GM12878 (cell line): ENCODE measurements at regions not wholly inside any gene's neighbourhood (a gene's known extent, or its start where the extent isn't known, plus 50 kb on each side); places are given as distances from the start of the nearest gene placed in this dataset.

ENCODE experiments used
- ATAC-seq: fragments of 200-7000 bp; cut with Tn5 transposase; 3 replicates; pipeline ENCODE4 v1.9.1; 2020; ENCODE audit warnings: mild to moderate bottlenecking, moderate library complexity
- BruUV-seq: library from RNA; stranded (reverse); fragments of 400-500 nt; replicated peaks from 2 replicates; lab custom pipeline; 2021; lab: Mats Ljungman, UMichigan
- CTCF ChIA-PET: fragments of 300-600 bp; sonication (Branson Sonifier 250); formaldehyde crosslinking; extraction: SDS; loops from one replicate; lab custom pipeline; 2021; ENCODE audit warnings: inconsistent platforms; lab: Yijun Ruan, JAX
- POLR2A ChIA-PET: fragments of 350-600 bp; formaldehyde crosslinking; extraction: SDS; loops from one replicate; lab custom pipeline; 2021; ENCODE audit warnings: inconsistent platforms; lab: Charles Lee
- RAD21 ChIA-PET: fragments of 300-600 bp; sonication (Branson Sonifier 250); formaldehyde crosslinking; loops from one replicate; lab custom pipeline; 2023; ENCODE audit warnings: antibody characterized with exemption; ENCODE audit not compliant: unreplicated experiment; lab: Charles Lee
- SMC1A ChIA-PET: fragments of 300-600 bp; sonication (Branson Sonifier 250); formaldehyde crosslinking; loops from one replicate; lab custom pipeline; 2023; ENCODE audit not compliant: unreplicated experiment, uncharacterized antibody; lab: Charles Lee
- DNase-seq: peaks from one replicate; pipeline ENCODE4 v3.0.0-alpha.2; 2011; ENCODE audit warnings: low read depth, low spot score
- FAIRE-seq: peaks from 3 replicates; lab custom pipeline; 2011; peaks lifted over from hg19 to GRCh38; lab: Jason Lieb, UNC
- H2AFZ ChIP-seq: 2 replicates; pipeline ENCODE4 v1.6.0; 2011; ENCODE audit warnings: low read depth, low read length, control low read depth; ENCODE audit not compliant: control insufficient read depth
- H3K27ac ChIP-seq: 2 replicates; pipeline ENCODE4 v1.5.1; 2011; ENCODE audit warnings: control low read depth; ENCODE audit not compliant: control insufficient read depth, insufficient read depth
- H3K27me3 ChIP-seq, 2 experiments: replicated peaks in 1 of 2; 2 replicates each; pipeline versions ENCODE4 v1.6.0 to v1.6.1; 2011; ENCODE audit warnings: low read length in 1 of 2; ENCODE audit not compliant: control insufficient read depth in 2 of 2, insufficient read depth in 2 of 2
- H3K36me3 ChIP-seq, 2 experiments: 2 replicates each; pipeline ENCODE4 v1.5.1; 2011; ENCODE audit warnings: low read length in 1 of 2; ENCODE audit not compliant: control insufficient read depth in 2 of 2, insufficient read depth in 2 of 2
- H3K4me1 ChIP-seq: 2 replicates; pipeline ENCODE4 v1.6.1; 2011; ENCODE audit warnings: mild to moderate bottlenecking, low read length, moderate library complexity, mixed read lengths; ENCODE audit not compliant: control insufficient read depth, insufficient read depth
- H3K4me2 ChIP-seq: 2 replicates; pipeline ENCODE4 v1.6.0; 2011; ENCODE audit warnings: control low read depth; ENCODE audit not compliant: control insufficient read depth, insufficient read depth
- H3K4me3 ChIP-seq: fragments of 200-600 bp; sonication (generic); 2 replicates; pipeline ENCODE4 v1.5.1; 2016
- H3K79me2 ChIP-seq: 2 replicates; pipeline ENCODE4 v1.6.0; 2011; ENCODE audit warnings: low read length; ENCODE audit not compliant: control insufficient read depth, insufficient read depth
- H3K9ac ChIP-seq: 2 replicates; pipeline ENCODE4 v1.8.0; 2011; ENCODE audit warnings: low read length, control low read depth, mixed read lengths; ENCODE audit not compliant: control insufficient read depth, insufficient read depth
- H3K9me3 ChIP-seq: replicated peaks from 3 replicates; pipeline ENCODE4 v1.5.1; 2011; ENCODE audit warnings: mild to moderate bottlenecking, low read length; ENCODE audit not compliant: control insufficient read depth, insufficient read depth
- H4K20me1 ChIP-seq: 2 replicates; pipeline ENCODE4 v1.6.0; 2011; ENCODE audit not compliant: control insufficient read depth, insufficient read depth
- DPF2 ChIP-seq: fragments of 450-650 bp; IDR thresholded peaks from 2 replicates; pipeline ENCODE4 v1.6.1; 2017; ENCODE audit warnings: mild to moderate bottlenecking
- HDAC2 ChIP-seq: fragments of 200-600 bp; sonication (generic); IDR thresholded peaks from 2 replicates; pipeline ENCODE4 v1.6.1; 2017
- NFXL1 ChIP-seq: fragments of 450-650 bp; IDR thresholded peaks from 2 replicates; pipeline ENCODE4 v1.6.1; 2017; ENCODE audit warnings: antibody characterized with exemption, mild to moderate bottlenecking, borderline replicate concordance
- NRF1 ChIP-seq: conservative IDR thresholded peaks from 2 replicates; pipeline ENCODE4 v1.6.1; 2011; ENCODE audit warnings: mild to moderate bottlenecking, low read depth, low read length, improper control_type of control experiment
- SMAD1 ChIP-seq: fragments of 450-650 bp; IDR thresholded peaks from 2 replicates; pipeline ENCODE4 v1.6.1; 2018; ENCODE audit warnings: mild to moderate bottlenecking, low read depth; ENCODE audit not compliant: partially characterized antibody
- SP1 ChIP-seq: IDR thresholded peaks from one replicate; pipeline ENCODE4 v1.6.1; 2011; ENCODE audit warnings: low read depth, low read length
- SREBF1 ChIP-seq: IDR thresholded peaks from 2 replicates; pipeline ENCODE4 v1.6.1; 2012; ENCODE audit warnings: mild to moderate bottlenecking, low read length
- TCF7 ChIP-seq: IDR thresholded peaks from 2 replicates; pipeline ENCODE4 v1.6.1; 2014; ENCODE audit warnings: antibody characterized with exemption, borderline replicate concordance
- WGBS: methylation state at CpG from one replicate; pipeline ENCODE4 v1.1.6; 2016; ENCODE audit warnings: low lambda C conversion rate; ENCODE audit not compliant: insufficient replicate concordance, insufficient coverage; ENCODE audit errors: missing lambda C conversion rate; 5-methylcytosine and 5-hydroxymethylcytosine counted together
- in situ Hi-C: fragments of 300-500 bp; cut with MboI; formaldehyde crosslinking; loops from 9 replicates; pipeline ENCODE4 v1.14.3; 2018; ENCODE audit warnings: mixed read lengths
- intact Hi-C: fragments of 100-400 bp; cut with micrococcal nuclease; formaldehyde crosslinking; loops from one replicate; pipeline ENCODE4 v1.14.2; 2022; ENCODE audit not compliant: unreplicated experiment
- TF ChIP-seq, protein P1 (sequence below): IDR thresholded peaks from 2 replicates; pipeline ENCODE4 v1.6.1; 2012; ENCODE audit warnings: low read depth, low read length, improper control_type of control experiment
- TF ChIP-seq, protein P2 (sequence below): fragments of 150-350 bp; IDR thresholded peaks from 2 replicates; pipeline ENCODE4 v1.6.1; 2014; ENCODE audit warnings: mild to moderate bottlenecking, low read depth, low read length
- TF ChIP-seq, protein P3 (sequence below): fragments of 450-650 bp; IDR thresholded peaks from 2 replicates; pipeline ENCODE4 v1.6.1; 2017; ENCODE audit warnings: low read depth, mild to moderate bottlenecking, moderate library complexity
- TF ChIP-seq, protein P4 (sequence below): IDR thresholded peaks from 2 replicates; pipeline ENCODE4 v1.6.1; 2012; ENCODE audit warnings: improper control_type of control experiment, low read depth, low read length; ENCODE audit not compliant: insufficient replicate concordance

DNA sequence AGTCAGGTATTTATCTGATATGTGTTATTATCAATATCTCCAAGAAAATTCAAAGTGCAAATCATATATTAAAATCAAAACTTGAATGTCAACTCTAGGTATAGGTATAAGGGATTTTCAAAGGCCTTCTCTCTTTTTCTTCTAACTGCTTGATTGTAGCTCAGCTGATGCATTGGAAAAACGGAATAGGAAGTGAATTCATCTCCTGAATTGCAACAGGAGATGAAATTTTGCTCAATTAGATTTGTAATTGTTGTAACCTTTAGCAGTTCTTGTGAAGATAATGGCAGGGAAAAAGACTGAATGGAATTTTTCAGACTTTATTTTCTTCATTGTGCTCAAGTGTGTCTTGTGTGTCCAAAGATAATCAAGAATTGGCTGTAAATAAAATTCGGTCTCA is 190.2 kb upstream of the KCNJ16 start:
- no TSS peak for BruUV-seq
- no peak overlapping the region for H3K9ac ChIP-seq
- SMC1A ChIA-PET, result no interaction called here
- CTCF ChIA-PET, result no interaction called here
- DNase-seq (no peak), FAIRE-seq (no peak), ATAC-seq (no peak)
- WGBS, result 4% methylated on average over 2 of the region's 2 CpGs
- no peaks in the 10 kb centered on the region for H3K79me2 ChIP-seq
- intact Hi-C loops (loop anchor here (10.0 kb wide), 1 partner anchor 260 kb away; no protein-coding TSS in a partner anchor), in situ Hi-C loops (no loop called here)
- RAD21 ChIA-PET, result no interaction called here
- no peak overlapping the region for H3K4me3 ChIP-seq
- no peaks in the 10 kb centered on the region for H3K36me3 ChIP-seq
- TF ChIP-seq SMAD1 (no peak), SP1 (no peak), DPF2 (no peak), HDAC2 (no peak), NRF1 (no peak), TCF7 (no peak), SREBF1 (no peak), NFXL1 (no peak)
- TF ChIP-seq, protein P1, sequence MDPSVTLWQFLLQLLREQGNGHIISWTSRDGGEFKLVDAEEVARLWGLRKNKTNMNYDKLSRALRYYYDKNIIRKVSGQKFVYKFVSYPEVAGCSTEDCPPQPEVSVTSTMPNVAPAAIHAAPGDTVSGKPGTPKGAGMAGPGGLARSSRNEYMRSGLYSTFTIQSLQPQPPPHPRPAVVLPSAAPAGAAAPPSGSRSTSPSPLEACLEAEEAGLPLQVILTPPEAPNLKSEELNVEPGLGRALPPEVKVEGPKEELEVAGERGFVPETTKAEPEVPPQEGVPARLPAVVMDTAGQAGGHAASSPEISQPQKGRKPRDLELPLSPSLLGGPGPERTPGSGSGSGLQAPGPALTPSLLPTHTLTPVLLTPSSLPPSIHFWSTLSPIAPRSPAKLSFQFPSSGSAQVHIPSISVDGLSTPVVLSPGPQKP, result no peak
- TF ChIP-seq, protein P2, sequence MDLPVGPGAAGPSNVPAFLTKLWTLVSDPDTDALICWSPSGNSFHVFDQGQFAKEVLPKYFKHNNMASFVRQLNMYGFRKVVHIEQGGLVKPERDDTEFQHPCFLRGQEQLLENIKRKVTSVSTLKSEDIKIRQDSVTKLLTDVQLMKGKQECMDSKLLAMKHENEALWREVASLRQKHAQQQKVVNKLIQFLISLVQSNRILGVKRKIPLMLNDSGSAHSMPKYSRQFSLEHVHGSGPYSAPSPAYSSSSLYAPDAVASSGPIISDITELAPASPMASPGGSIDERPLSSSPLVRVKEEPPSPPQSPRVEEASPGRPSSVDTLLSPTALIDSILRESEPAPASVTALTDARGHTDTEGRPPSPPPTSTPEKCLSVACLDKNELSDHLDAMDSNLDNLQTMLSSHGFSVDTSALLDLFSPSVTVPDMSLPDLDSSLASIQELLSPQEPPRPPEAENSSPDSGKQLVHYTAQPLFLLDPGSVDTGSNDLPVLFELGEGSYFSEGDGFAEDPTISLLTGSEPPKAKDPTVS, result no peak
- TF ChIP-seq, protein P3, sequence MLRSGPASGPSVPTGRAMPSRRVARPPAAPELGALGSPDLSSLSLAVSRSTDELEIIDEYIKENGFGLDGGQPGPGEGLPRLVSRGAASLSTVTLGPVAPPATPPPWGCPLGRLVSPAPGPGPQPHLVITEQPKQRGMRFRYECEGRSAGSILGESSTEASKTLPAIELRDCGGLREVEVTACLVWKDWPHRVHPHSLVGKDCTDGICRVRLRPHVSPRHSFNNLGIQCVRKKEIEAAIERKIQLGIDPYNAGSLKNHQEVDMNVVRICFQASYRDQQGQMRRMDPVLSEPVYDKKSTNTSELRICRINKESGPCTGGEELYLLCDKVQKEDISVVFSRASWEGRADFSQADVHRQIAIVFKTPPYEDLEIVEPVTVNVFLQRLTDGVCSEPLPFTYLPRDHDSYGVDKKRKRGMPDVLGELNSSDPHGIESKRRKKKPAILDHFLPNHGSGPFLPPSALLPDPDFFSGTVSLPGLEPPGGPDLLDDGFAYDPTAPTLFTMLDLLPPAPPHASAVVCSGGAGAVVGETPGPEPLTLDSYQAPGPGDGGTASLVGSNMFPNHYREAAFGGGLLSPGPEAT, result no peak
- TF ChIP-seq, protein P4, sequence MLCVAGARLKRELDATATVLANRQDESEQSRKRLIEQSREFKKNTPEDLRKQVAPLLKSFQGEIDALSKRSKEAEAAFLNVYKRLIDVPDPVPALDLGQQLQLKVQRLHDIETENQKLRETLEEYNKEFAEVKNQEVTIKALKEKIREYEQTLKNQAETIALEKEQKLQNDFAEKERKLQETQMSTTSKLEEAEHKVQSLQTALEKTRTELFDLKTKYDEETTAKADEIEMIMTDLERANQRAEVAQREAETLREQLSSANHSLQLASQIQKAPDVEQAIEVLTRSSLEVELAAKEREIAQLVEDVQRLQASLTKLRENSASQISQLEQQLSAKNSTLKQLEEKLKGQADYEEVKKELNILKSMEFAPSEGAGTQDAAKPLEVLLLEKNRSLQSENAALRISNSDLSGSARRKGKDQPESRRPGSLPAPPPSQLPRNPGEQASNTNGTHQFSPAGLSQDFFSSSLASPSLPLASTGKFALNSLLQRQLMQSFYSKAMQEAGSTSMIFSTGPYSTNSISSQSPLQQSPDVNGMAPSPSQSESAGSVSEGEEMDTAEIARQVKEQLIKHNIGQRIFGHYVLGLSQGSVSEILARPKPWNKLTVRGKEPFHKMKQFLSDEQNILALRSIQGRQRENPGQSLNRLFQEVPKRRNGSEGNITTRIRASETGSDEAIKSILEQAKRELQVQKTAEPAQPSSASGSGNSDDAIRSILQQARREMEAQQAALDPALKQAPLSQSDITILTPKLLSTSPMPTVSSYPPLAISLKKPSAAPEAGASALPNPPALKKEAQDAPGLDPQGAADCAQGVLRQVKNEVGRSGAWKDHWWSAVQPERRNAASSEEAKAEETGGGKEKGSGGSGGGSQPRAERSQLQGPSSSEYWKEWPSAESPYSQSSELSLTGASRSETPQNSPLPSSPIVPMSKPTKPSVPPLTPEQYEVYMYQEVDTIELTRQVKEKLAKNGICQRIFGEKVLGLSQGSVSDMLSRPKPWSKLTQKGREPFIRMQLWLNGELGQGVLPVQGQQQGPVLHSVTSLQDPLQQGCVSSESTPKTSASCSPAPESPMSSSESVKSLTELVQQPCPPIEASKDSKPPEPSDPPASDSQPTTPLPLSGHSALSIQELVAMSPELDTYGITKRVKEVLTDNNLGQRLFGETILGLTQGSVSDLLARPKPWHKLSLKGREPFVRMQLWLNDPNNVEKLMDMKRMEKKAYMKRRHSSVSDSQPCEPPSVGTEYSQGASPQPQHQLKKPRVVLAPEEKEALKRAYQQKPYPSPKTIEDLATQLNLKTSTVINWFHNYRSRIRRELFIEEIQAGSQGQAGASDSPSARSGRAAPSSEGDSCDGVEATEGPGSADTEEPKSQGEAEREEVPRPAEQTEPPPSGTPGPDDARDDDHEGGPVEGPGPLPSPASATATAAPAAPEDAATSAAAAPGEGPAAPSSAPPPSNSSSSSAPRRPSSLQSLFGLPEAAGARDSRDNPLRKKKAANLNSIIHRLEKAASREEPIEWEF, result no peak
- no peaks in the 10 kb centered on the region for H3K4me1 ChIP-seq
- H3K4me2 ChIP-seq, result no peak overlapping the region
- no peaks in the 10 kb centered on the region for H3K9me3 ChIP-seq
- H3K27me3 ChIP-seq, result no peaks in the 10 kb centered on the region
- POLR2A ChIA-PET, result no interaction called here
- no peak overlapping the region for H3K27ac ChIP-seq
- H4K20me1 ChIP-seq, result no peaks in the 10 kb centered on the region
- H2AFZ ChIP-seq, result no peak overlapping the region
